HG03469 (cell line): ENCODE measurements at regions not wholly inside any gene's neighbourhood (a gene's known extent, or its start where the extent isn't known, plus 50 kb on each side); places are given as distances from the start of the nearest gene placed in this dataset.
"Not testable (repeated sequence)": the region's sequence is repeated elsewhere in the genome, so short reads cannot be mapped to it uniquely, and the experiment has no call there.

Experiments used
- ATAC-seq: cut with Tn5 transposase; IDR thresholded peaks from one replicate; pipeline ENCODE4 v1.9.1; 2021; ENCODE audit warnings: mild to moderate bottlenecking, moderate library complexity, moderate number of reproducible peaks; ENCODE audit not compliant: unreplicated experiment

- ATAC-seq: peak; percentile 86
Observed at GRCh38 chr12:75944097-75944904, 87.3 kb downstream of the PHLDA1 start.

GRCh38 chr12:75943730-75944096, 87.9 kb downstream of the PHLDA1 start:
- no peak for ATAC-seq

- ATAC-seq: not testable (repeated sequence)
Observed at GRCh38 chr12:75941661-75942060, 89.9 kb downstream of the PHLDA1 start.

- ATAC-seq: no peak
Observed at GRCh38 chr12:75939016-75939642, 92.4 kb downstream of the PHLDA1 start.

GRCh38 chr12:75938189-75938588, 93.4 kb downstream of the PHLDA1 start:
- ATAC-seq: no peak

- ATAC-seq: no peak
Observed at GRCh38 chr12:75937486-75937885, 94.1 kb downstream of the PHLDA1 start.

GRCh38 chr12:75936515-75937440, 94.8 kb downstream of the PHLDA1 start:
- no peak for ATAC-seq

GRCh38 chr12:75935539-75936242, 95.9 kb downstream of the PHLDA1 start:
- ATAC-seq: no peak

- ATAC-seq: no peak
Observed at GRCh38 chr12:75933101-75933500, 98.5 kb downstream of the PHLDA1 start.

- ATAC-seq: no peak
Observed at GRCh38 chr12:75932241-75932640, 99.3 kb downstream of the PHLDA1 start.

GRCh38 chr12:75923964-75924666, 107.5 kb downstream of the PHLDA1 start:
- ATAC-seq: no peak

- ATAC-seq: no peak
Observed at GRCh38 chr12:75922944-75923642, 108.5 kb downstream of the PHLDA1 start.

GRCh38 chr12:75921622-75922289, 109.8 kb downstream of the PHLDA1 start:
- no peak for ATAC-seq

GRCh38 chr12:75917715-75918114, 113.9 kb downstream of the PHLDA1 start:
- no peak for ATAC-seq

GRCh38 chr12:75917083-75917482, 114.5 kb downstream of the PHLDA1 start:
- ATAC-seq: peak; percentile 81

GRCh38 chr12:75913502-75914351, 117.8 kb downstream of the PHLDA1 start:
- ATAC-seq: no peak

- ATAC-seq: no peak
Observed at GRCh38 chr12:75909714-75910656, 121.6 kb downstream of the PHLDA1 start.
